ENCODE measurements at regions not wholly inside any gene's neighbourhood (a gene's known extent, or its start where the extent isn't known, plus 50 kb on each side); places are given as distances from the start of the nearest gene placed in this dataset.

GRCh38 chr7:106372595-106373318 is 88.0 kb upstream of the NAMPT start:
- TF ChIP-seq, protein P1, sequence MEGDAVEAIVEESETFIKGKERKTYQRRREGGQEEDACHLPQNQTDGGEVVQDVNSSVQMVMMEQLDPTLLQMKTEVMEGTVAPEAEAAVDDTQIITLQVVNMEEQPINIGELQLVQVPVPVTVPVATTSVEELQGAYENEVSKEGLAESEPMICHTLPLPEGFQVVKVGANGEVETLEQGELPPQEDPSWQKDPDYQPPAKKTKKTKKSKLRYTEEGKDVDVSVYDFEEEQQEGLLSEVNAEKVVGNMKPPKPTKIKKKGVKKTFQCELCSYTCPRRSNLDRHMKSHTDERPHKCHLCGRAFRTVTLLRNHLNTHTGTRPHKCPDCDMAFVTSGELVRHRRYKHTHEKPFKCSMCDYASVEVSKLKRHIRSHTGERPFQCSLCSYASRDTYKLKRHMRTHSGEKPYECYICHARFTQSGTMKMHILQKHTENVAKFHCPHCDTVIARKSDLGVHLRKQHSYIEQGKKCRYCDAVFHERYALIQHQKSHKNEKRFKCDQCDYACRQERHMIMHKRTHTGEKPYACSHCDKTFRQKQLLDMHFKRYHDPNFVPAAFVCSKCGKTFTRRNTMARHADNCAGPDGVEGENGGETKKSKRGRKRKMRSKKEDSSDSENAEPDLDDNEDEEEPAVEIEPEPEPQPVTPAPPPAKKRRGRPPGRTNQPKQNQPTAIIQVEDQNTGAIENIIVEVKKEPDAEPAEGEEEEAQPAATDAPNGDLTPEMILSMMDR (IDR thresholded peaks at IDR 0.05): no peak
- TF ChIP-seq POLR2A (IDR thresholded peaks at IDR 0.05): no peak
